ENCODE measurements at regions not wholly inside any gene's neighbourhood (a gene's known extent, or its start where the extent isn't known, plus 50 kb on each side); places are given as distances from the start of the nearest gene placed in this dataset.

DNA sequence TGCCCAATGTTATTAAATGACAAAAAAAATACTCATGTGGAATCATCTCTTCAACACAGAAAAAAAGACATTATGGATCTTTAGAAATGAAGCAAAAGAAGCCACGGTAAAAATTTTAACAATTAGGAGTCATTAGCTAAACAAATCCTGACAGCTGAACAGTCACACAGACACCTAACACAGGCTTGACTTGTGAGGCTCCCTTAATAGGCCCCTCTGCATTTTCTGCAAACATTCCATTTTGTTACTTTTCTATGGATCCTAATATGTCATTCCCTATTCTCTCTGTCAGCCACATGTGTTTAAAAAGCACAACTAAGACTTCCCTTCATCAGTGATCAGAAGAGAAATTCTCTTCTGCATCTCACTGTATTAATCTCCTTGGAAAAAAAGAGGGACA, 1331.5 kb downstream of the CDH8 start:
- TF ChIP-seq TAF1 (IDR thresholded peaks at IDR 0.05; ENCODE audit: borderline replicate concordance, insufficient read depth, low read length) (no peak), POLR2AphosphoS5 (IDR thresholded peaks at IDR 0.05; ENCODE audit: low read depth, low read length) (no peak), REST (IDR thresholded peaks at IDR 0.05; ENCODE audit: insufficient read depth in 1 of 2, low read depth in 2 of 2, low read length in 2 of 2) (no peak), FOXP2 (optimal IDR thresholded peaks at IDR 0.05; ENCODE audit: borderline replicate concordance, extremely low read depth, extremely low read length, insufficient read depth) (no peak)

All from PFSK-1 (cell line).